Neural progenitor cell (in vitro differentiated cells): ENCODE measurements at regions not wholly inside any gene's neighbourhood (a gene's known extent, or its start where the extent isn't known, plus 50 kb on each side); places are given as distances from the start of the nearest gene placed in this dataset.

Experiments
- DNase-seq: peaks from one replicate; pipeline ENCODE4 v3.0.0-alpha.2; 2016; ENCODE audit warnings: low spot score
- H2AFZ ChIP-seq: fragments of 200-600 bp; sonication (generic); replicated peaks from 2 replicates; pipeline ENCODE4 v1.6.1; 2016; ENCODE audit warnings: antibody characterized with exemption
- H3F3A ChIP-seq: fragments of 200-600 bp; sonication (generic); 2 replicates; pipeline ENCODE4 v1.6.1; 2016; ENCODE audit warnings: antibody characterized with exemption, low read depth
- H3K27ac ChIP-seq: fragments of 200-600 bp; sonication (generic); 2 replicates; pipeline ENCODE4 v1.5.1; 2016; ENCODE audit warnings: mild to moderate bottlenecking
- H3K27me3 ChIP-seq: fragments of 200-600 bp; sonication (generic); 2 replicates; pipeline ENCODE4 v1.6.1; 2016; ENCODE audit warnings: mild to moderate bottlenecking, moderate library complexity
- H3K36me3 ChIP-seq: fragments of 200-600 bp; sonication (generic); 2 replicates; pipeline ENCODE4 v1.5.1; 2016
- H3K4me1 ChIP-seq: fragments of 200-600 bp; sonication (generic); 2 replicates; pipeline ENCODE4 v1.6.1; 2016; ENCODE audit warnings: mixed run types
- H3K4me2 ChIP-seq: fragments of 200-600 bp; sonication (generic); 2 replicates; pipeline ENCODE4 v1.6.1; 2016
- H3K4me3 ChIP-seq: fragments of 200-600 bp; sonication (generic); 2 replicates; pipeline ENCODE4 v1.5.1; 2016
- H3K79me2 ChIP-seq: fragments of 200-600 bp; sonication (generic); 2 replicates; pipeline ENCODE4 v1.6.1; 2016; ENCODE audit warnings: low read depth
- H3K9ac ChIP-seq: fragments of 200-600 bp; sonication (generic); 2 replicates; pipeline ENCODE4 v1.6.1; 2016
- H3K9me3 ChIP-seq: fragments of 200-600 bp; sonication (generic); 2 replicates; pipeline ENCODE4 v1.5.1; 2016; ENCODE audit warnings: low read depth
- H4K20me1 ChIP-seq: fragments of 200-600 bp; sonication (generic); 2 replicates; pipeline ENCODE4 v1.6.1; 2016; ENCODE audit warnings: low read depth
- H3K27ac Mint-ChIP-seq: 3 replicates; pipeline ENCODE4 v1.8.0; 2021; ENCODE audit warnings: mixed read lengths
- H3K27me3 Mint-ChIP-seq: 2 replicates; pipeline ENCODE4 v1.8.0; 2022; ENCODE audit warnings: low read depth, mild to moderate bottlenecking, inconsistent platforms, moderate library complexity, mixed read lengths; ENCODE audit not compliant: insufficient read depth
- H3K36me3 Mint-ChIP-seq: 3 replicates; pipeline ENCODE4 v1.8.0; 2021; ENCODE audit warnings: mixed read lengths
- H3K4me1 Mint-ChIP-seq: 3 replicates; pipeline ENCODE4 v1.8.0; 2021; ENCODE audit warnings: mixed read lengths
- H3K4me3 Mint-ChIP-seq: 3 replicates; pipeline ENCODE4 v1.8.0; 2021; ENCODE audit warnings: mild to moderate bottlenecking, moderate library complexity, mixed read lengths
- H3K9me3 Mint-ChIP-seq: 3 replicates; pipeline ENCODE4 v1.8.0; 2020; ENCODE audit warnings: mixed read lengths
- EZH2 ChIP-seq: fragments of 200-600 bp; sonication (generic); IDR thresholded peaks from 2 replicates; pipeline ENCODE4 v1.6.1; 2017; ENCODE audit warnings: antibody characterized with exemption, mild to moderate bottlenecking, moderate library complexity
- EZH2phosphoT487 ChIP-seq: fragments of 200-600 bp; sonication (generic); IDR thresholded peaks from 2 replicates; pipeline ENCODE4 v1.6.1; 2017; ENCODE audit warnings: antibody characterized with exemption
- TF ChIP-seq, protein P1 (sequence below): fragments of 200-600 bp; sonication (generic); IDR thresholded peaks from 2 replicates; pipeline ENCODE4 v1.5.1; 2017; ENCODE audit warnings: antibody characterized with exemption, mild to moderate bottlenecking

DNA sequence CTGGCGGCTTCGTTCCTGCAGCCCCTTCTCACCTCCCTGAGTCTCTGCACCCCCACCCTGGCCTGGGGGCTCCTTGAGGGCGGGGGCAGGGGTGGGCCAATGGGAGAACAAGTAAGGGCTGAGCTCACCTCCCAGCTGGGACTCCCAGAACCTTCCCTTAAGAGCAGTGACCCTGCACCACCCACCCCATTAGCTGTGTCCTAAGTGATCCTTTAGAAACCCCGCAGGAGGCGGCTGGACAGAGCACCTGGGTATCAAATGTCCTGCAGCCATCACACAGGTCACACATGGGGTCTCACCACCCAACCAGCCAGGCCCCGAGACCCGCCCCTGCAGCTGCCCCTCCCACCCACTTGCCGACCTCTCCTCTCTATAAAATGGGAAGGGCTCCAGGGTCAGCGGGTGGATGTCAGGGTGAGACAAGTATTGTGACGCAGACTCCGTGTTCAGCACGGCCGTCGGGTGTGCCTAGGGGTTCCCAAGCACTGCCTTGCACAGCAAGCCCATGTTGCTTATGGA lies 151.2 kb upstream of the C14orf180 start:
- H3K27me3 Mint-ChIP-seq: peaks cover 6% of the 10 kb centered on the region
- Histone ChIP-seq H3K79me2 (no peaks in the 10 kb centered on the region), H3K9me3 (no peaks in the 10 kb centered on the region), H3K9ac (no peak overlapping the region), H3K36me3 (no peaks in the 10 kb centered on the region), H3K4me1 (peaks cover 12% of the 10 kb centered on the region), H3K27ac (no peak overlapping the region), H3K27me3 (no peaks in the 10 kb centered on the region), H3K4me3 (no peak overlapping the region), H3K4me2 (no peak overlapping the region), H3F3A (no peaks in the 10 kb centered on the region), H2AFZ (no peak overlapping the region), H4K20me1 (no peaks in the 10 kb centered on the region)
- H3K4me3 Mint-ChIP-seq: peak overlapping the region; percentile 17
- no peak for DNase-seq
- no peak for TF ChIP-seq EZH2
- no peak for TF ChIP-seq EZH2phosphoT487
- TF ChIP-seq, protein P1, sequence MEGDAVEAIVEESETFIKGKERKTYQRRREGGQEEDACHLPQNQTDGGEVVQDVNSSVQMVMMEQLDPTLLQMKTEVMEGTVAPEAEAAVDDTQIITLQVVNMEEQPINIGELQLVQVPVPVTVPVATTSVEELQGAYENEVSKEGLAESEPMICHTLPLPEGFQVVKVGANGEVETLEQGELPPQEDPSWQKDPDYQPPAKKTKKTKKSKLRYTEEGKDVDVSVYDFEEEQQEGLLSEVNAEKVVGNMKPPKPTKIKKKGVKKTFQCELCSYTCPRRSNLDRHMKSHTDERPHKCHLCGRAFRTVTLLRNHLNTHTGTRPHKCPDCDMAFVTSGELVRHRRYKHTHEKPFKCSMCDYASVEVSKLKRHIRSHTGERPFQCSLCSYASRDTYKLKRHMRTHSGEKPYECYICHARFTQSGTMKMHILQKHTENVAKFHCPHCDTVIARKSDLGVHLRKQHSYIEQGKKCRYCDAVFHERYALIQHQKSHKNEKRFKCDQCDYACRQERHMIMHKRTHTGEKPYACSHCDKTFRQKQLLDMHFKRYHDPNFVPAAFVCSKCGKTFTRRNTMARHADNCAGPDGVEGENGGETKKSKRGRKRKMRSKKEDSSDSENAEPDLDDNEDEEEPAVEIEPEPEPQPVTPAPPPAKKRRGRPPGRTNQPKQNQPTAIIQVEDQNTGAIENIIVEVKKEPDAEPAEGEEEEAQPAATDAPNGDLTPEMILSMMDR: no peak
- peaks cover 22% of the 10 kb centered on the region for H3K4me1 Mint-ChIP-seq
- H3K9me3 Mint-ChIP-seq: no peaks in the 10 kb centered on the region
- H3K27ac Mint-ChIP-seq: no peak overlapping the region
- no peaks in the 10 kb centered on the region for H3K36me3 Mint-ChIP-seq

DNA sequence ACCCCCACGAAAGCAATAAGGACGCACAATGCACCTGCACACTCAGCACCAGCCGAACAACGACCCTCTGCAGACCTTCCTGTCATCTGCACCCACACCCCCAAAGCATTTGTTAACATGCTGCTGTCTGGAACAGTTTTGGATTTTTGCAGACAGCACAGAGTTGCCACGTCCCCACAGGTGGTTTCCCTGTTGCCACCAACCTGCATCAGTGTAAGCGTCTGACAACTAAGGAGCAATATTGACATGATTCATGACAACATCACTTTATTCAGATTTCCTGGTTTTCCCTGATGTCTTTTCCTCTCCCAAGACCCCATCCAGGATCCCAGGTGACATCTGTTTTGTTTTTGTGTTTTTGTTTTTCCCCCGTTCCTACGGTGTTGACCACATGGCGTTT lies 150.7 kb upstream of the C14orf180 start:
- DNase-seq: no peak
- H3K4me3 Mint-ChIP-seq: peak overlapping the region; percentile 17
- peaks cover 22% of the 10 kb centered on the region for H3K4me1 Mint-ChIP-seq
- Histone ChIP-seq H3K27me3 (no peaks in the 10 kb centered on the region), H3K4me1 (peaks cover 10% of the 10 kb centered on the region), H3F3A (no peaks in the 10 kb centered on the region), H3K9ac (no peak overlapping the region), H3K79me2 (no peaks in the 10 kb centered on the region), H3K27ac (no peak overlapping the region), H3K4me2 (no peak overlapping the region), H3K9me3 (no peaks in the 10 kb centered on the region), H2AFZ (no peak overlapping the region), H4K20me1 (no peaks in the 10 kb centered on the region), H3K36me3 (no peaks in the 10 kb centered on the region), H3K4me3 (no peak overlapping the region)
- no peaks in the 10 kb centered on the region for H3K36me3 Mint-ChIP-seq
- H3K27me3 Mint-ChIP-seq: peaks cover 6% of the 10 kb centered on the region
- H3K27ac Mint-ChIP-seq: no peak overlapping the region
- no peak for TF ChIP-seq EZH2phosphoT487
- TF ChIP-seq EZH2: no peak
- TF ChIP-seq, protein P1: no peak
- H3K9me3 Mint-ChIP-seq: no peaks in the 10 kb centered on the region

DNA sequence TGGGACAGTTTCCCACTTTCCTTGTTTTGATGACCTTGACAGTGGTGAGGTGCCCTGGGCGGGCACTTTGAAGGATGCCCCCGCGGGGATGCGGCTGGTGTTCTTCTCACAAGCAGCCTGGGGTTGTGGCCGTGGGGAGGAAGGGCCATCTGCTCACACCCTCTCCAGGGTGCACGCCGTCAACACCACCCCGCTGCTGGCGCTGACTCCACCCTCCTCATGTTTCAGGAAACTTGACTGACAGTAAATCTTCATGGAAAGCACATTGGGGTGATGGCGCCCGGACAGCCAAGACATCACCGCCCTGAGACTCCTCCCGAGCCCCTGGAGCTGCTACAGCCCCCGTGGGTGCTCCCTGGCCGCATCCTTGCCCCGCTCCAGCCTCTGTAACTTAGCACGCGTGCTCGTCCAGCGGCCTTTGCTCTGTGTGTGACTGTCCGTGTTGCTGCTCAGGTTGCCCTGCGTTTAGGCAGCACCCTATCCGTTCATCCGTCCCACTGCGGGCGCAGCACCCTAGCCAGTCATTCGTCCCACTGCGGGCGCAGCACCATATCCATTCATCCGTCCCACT lies 150.2 kb upstream of the C14orf180 start:
- Mint-ChIP-seq H3K36me3 (no peaks in the 10 kb centered on the region), H3K4me1 (peaks cover 18% of the 10 kb centered on the region), H3K9me3 (no peaks in the 10 kb centered on the region), H3K27ac (no peak overlapping the region), H3K4me3 (peak overlapping the region; percentile 53), H3K27me3 (peaks cover 4% of the 10 kb centered on the region)
- no peaks in the 10 kb centered on the region for H3K36me3 ChIP-seq
- DNase-seq: no peak
- H3K79me2 ChIP-seq: no peaks in the 10 kb centered on the region
- no peak overlapping the region for H3K27ac ChIP-seq
- H3K9me3 ChIP-seq: no peaks in the 10 kb centered on the region
- H3K4me3 ChIP-seq: no peak overlapping the region
- TF ChIP-seq EZH2: no peak
- TF ChIP-seq, protein P1: no peak
- TF ChIP-seq EZH2phosphoT487: no peak
- H3K4me1 ChIP-seq: peaks cover 8% of the 10 kb centered on the region
- no peaks in the 10 kb centered on the region for H3K27me3 ChIP-seq
- H3K4me2 ChIP-seq: no peak overlapping the region
- no peaks in the 10 kb centered on the region for H4K20me1 ChIP-seq
- H3K9ac ChIP-seq: no peak overlapping the region
- H3F3A ChIP-seq: no peaks in the 10 kb centered on the region
- H2AFZ ChIP-seq: no peak overlapping the region
